ENCODE measurements at regions not wholly inside any gene's neighbourhood (a gene's known extent, or its start where the extent isn't known, plus 50 kb on each side); places are given as distances from the start of the nearest gene placed in this dataset.

- Histone ChIP-seq H3F3A (ENCODE audit: insufficient read depth) (no peaks in the 10 kb centered on the region), H3K4me3 (ENCODE audit: insufficient read depth, low read length, poor library complexity, severe bottlenecking) (no peak overlapping the region), H3K79me2 (ENCODE audit: insufficient read depth, low read length) (no peaks in the 10 kb centered on the region), H3K27me3 (ENCODE audit: low read length) (no peaks in the 10 kb centered on the region), H3K9me3 (ENCODE audit: insufficient read depth, low read length) (no peaks in the 10 kb centered on the region), H2AFZ (ENCODE audit: low read depth, low read length, severe bottlenecking) (no peak overlapping the region), H4K20me1 (ENCODE audit: low read depth, low read length) (no peaks in the 10 kb centered on the region), H3K27ac (ENCODE audit: low read depth, low read length) (no peak overlapping the region), H3K36me3 (ENCODE audit: low read length) (no peaks in the 10 kb centered on the region), H3K9me2 (replicated peaks; ENCODE audit: insufficient read depth, low read length) (no peaks in the 10 kb centered on the region), H3K4me2 (ENCODE audit: low read depth, low read length, poor library complexity, severe bottlenecking) (no peak overlapping the region), H3K9ac (ENCODE audit: low read length) (no peak overlapping the region)
- TF ChIP-seq CTCF (IDR thresholded peaks at IDR 0.05; ENCODE audit: insufficient read depth, low read length, poor library complexity, severe bottlenecking) = no peak
- TF ChIP-seq EZH2phosphoT487 (conservative IDR thresholded peaks at IDR 0.05; ENCODE audit: low read length) = no peak
Measured at GRCh38 chr12:123100882-123101281, 50.0 kb downstream of the PITPNM2 start.

GRCh38 chr12:123100450-123100849 is 50.4 kb downstream of the PITPNM2 start:
- no peak overlapping the region for H2AFZ ChIP-seq (ENCODE audit: low read depth, low read length, severe bottlenecking)
- no peaks in the 10 kb centered on the region for H4K20me1 ChIP-seq (ENCODE audit: low read depth, low read length)
- no peak overlapping the region for H3K4me2 ChIP-seq (ENCODE audit: low read depth, low read length, poor library complexity, severe bottlenecking)
- no peak overlapping the region for H3K27ac ChIP-seq (ENCODE audit: low read depth, low read length)
- no peaks in the 10 kb centered on the region for H3K79me2 ChIP-seq (ENCODE audit: insufficient read depth, low read length)
- no peaks in the 10 kb centered on the region for H3K9me2 ChIP-seq (replicated peaks; ENCODE audit: insufficient read depth, low read length)
- no peaks in the 10 kb centered on the region for H3K27me3 ChIP-seq (ENCODE audit: low read length)
- no peak overlapping the region for H3K4me3 ChIP-seq (ENCODE audit: insufficient read depth, low read length, poor library complexity, severe bottlenecking)
- no peak overlapping the region for H3K9ac ChIP-seq (ENCODE audit: low read length)
- no peaks in the 10 kb centered on the region for H3K36me3 ChIP-seq (ENCODE audit: low read length)
- H3K9me3 ChIP-seq (ENCODE audit: insufficient read depth, low read length) = no peaks in the 10 kb centered on the region
- H3F3A ChIP-seq (ENCODE audit: insufficient read depth) = no peaks in the 10 kb centered on the region
- TF ChIP-seq CTCF (IDR thresholded peaks at IDR 0.05; ENCODE audit: insufficient read depth, low read length, poor library complexity, severe bottlenecking) (no peak), EZH2phosphoT487 (conservative IDR thresholded peaks at IDR 0.05; ENCODE audit: low read length) (no peak)

DNA sequence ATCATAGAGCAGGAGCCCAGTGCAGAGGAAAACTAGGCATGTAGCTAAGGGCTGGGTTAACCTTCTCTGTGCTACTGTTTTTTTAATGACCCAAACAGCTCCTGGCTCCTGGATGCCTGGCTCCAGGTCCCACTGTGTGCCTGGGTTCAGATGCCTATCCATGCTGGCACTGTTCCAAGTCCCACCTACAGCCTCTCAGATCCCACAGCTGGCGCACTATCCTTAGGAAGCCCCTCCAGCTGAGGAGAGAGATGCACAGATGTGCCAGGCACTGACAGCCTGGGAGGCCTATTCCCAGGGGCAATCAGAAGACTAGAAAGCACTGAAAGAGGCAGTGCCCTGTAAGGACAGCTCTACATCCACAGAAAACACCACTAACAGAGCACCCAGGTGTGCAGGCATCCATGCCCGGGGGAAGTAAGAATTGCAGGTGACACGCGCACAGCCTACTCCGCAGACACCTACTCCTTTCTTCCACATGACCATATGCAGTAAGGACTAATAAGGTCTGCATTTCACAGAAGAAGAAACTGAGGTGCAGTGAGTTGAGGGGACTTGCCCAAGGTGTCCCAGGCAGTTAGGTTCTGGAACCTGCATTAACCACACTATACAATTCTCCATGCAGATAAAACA is 51.2 kb downstream of the PITPNM2 start:
- H4K20me1 ChIP-seq (ENCODE audit: low read depth, low read length) = no peaks in the 10 kb centered on the region
- no peak overlapping the region for H3K4me2 ChIP-seq (ENCODE audit: low read depth, low read length, poor library complexity, severe bottlenecking)
- H3K9ac ChIP-seq (ENCODE audit: low read length) = no peak overlapping the region
- H3K79me2 ChIP-seq (ENCODE audit: insufficient read depth, low read length) = no peaks in the 10 kb centered on the region
- H2AFZ ChIP-seq (ENCODE audit: low read depth, low read length, severe bottlenecking) = no peak overlapping the region
- no peaks in the 10 kb centered on the region for H3K36me3 ChIP-seq (ENCODE audit: low read length)
- H3K9me2 ChIP-seq (replicated peaks; ENCODE audit: insufficient read depth, low read length) = no peaks in the 10 kb centered on the region
- no peak for TF ChIP-seq EZH2phosphoT487 (conservative IDR thresholded peaks at IDR 0.05; ENCODE audit: low read length)
- TF ChIP-seq CTCF (IDR thresholded peaks at IDR 0.05; ENCODE audit: insufficient read depth, low read length, poor library complexity, severe bottlenecking) = no peak
- H3K9me3 ChIP-seq (ENCODE audit: insufficient read depth, low read length) = no peaks in the 10 kb centered on the region
- no peaks in the 10 kb centered on the region for H3F3A ChIP-seq (ENCODE audit: insufficient read depth)
- no peak overlapping the region for H3K4me3 ChIP-seq (ENCODE audit: insufficient read depth, low read length, poor library complexity, severe bottlenecking)
- no peak overlapping the region for H3K27ac ChIP-seq (ENCODE audit: low read depth, low read length)
- H3K27me3 ChIP-seq (ENCODE audit: low read length) = no peaks in the 10 kb centered on the region

Measured in SU-DHL-6 (cell line).